NT2/D1 (cell line): ENCODE measurements at regions not wholly inside any gene's neighbourhood (a gene's known extent, or its start where the extent isn't known, plus 50 kb on each side); places are given as distances from the start of the nearest gene placed in this dataset.

Experiments used
- SUZ12 ChIP-seq: IDR thresholded peaks from 2 replicates; pipeline ENCODE4 v1.6.1; 2011; ENCODE audit not compliant: insufficient read length, insufficient read depth; ENCODE audit errors: extremely low read depth
- YY1 ChIP-seq: IDR thresholded peaks from 2 replicates; pipeline ENCODE4 v1.6.1; 2011; ENCODE audit not compliant: insufficient read length, insufficient read depth
- ZNF274 ChIP-seq: IDR thresholded peaks from 2 replicates; pipeline ENCODE4 v1.6.1; 2011; ENCODE audit warnings: mild to moderate bottlenecking, low read depth, low read length

- TF ChIP-seq ZNF274 (no peak), YY1 (no peak), SUZ12 (no peak)
These were observed 251.7 kb upstream of the TMEM132C start for GRCh38 chr12:128015276-128015675.
